ENCODE measurements at regions not wholly inside any gene's neighbourhood (a gene's known extent, or its start where the extent isn't known, plus 50 kb on each side); places are given as distances from the start of the nearest gene placed in this dataset.

DNA sequence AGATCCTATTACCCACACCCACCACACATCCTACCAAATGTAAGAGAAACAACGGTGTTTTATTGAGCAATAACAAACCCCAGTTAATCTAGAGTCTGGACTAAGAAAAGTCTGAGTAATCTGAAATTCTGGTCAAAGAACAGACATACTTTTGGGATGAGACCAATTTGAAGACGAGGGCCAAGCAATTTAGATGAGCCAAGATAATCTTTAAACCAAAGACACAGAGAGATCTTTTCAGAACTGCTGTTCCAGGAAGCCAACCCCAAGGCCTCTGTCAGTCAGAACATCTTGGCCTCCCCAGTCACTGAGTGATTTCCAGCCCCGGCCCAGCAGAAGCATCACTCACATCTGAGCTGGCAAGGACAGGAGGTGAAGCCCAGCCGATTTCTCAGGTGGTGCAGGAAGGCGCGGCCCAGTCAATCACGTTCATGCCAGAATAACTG, 118.5 kb upstream of the SYNDIG1 start (continued):
- TF ChIP-seq, protein P1, sequence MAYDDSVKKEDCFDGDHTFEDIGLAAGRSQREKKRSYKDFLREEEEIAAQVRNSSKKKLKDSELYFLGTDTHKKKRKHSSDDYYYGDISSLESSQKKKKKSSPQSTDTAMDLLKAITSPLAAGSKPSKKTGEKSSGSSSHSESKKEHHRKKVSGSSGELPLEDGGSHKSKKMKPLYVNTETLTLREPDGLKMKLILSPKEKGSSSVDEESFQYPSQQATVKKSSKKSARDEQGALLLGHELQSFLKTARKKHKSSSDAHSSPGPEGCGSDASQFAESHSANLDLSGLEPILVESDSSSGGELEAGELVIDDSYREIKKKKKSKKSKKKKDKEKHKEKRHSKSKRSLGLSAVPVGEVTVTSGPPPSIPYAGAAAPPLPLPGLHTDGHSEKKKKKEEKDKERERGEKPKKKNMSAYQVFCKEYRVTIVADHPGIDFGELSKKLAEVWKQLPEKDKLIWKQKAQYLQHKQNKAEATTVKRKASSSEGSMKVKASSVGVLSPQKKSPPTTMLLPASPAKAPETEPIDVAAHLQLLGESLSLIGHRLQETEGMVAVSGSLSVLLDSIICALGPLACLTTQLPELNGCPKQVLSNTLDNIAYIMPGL (CRISPR knock-in tag; IDR thresholded peaks at IDR 0.05; ENCODE audit: borderline replicate concordance), result no peak
- no peak for TF ChIP-seq POLR2A (IDR thresholded peaks at IDR 0.05; ENCODE audit: low read length)

DNA sequence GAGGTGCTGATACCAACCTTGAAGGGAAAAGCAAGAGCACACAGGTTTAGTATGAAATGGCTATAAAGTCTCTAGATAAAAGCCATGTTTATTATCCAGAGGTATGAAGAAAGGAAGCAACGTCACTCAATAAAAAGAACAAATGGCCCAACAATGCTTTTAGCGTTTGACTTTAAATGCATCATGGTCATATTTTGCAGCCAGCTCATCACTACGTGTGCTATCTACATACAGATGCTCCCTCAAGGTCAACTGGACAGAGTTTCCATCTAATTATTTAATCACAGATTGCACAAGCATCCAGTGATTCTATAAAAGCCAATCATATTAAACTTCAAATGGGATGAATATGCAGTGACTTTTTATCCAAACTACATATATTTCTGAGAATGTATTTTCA, 127.6 kb upstream of the SYNDIG1 start:
- 2% methylated on average over 3 of the region's 3 CpGs for WGBS (ENCODE audit: missing lambda C conversion rate)
- TF ChIP-seq EP300 (IDR thresholded peaks at IDR 0.05) (no peak), GATA3 (IDR thresholded peaks at IDR 0.05; ENCODE audit: borderline replicate concordance) (no peak), ESRRA (IDR thresholded peaks at IDR 0.05; ENCODE audit: borderline replicate concordance, low read length) (no peak)
- Histone ChIP-seq H3K27ac (no peak overlapping the region), H3K9me3 (no peaks in the 10 kb centered on the region), H3K4me1 (no peaks in the 10 kb centered on the region), H3K4me2 (no peak overlapping the region), H3K4me3 (no peak overlapping the region)
- ChIA-PET CTCF (interaction anchor here (0.9 kb wide), 1 partner anchor 48 kb away, joined by 3 read pairs; no protein-coding TSS in a partner anchor), POLR2A (no interaction called here)
- ATAC-seq (no peak), DNase-seq (ENCODE audit: low read depth in 1 of 2, low spot score in 1 of 2) (no peak), FAIRE-seq (no peak)

DNA sequence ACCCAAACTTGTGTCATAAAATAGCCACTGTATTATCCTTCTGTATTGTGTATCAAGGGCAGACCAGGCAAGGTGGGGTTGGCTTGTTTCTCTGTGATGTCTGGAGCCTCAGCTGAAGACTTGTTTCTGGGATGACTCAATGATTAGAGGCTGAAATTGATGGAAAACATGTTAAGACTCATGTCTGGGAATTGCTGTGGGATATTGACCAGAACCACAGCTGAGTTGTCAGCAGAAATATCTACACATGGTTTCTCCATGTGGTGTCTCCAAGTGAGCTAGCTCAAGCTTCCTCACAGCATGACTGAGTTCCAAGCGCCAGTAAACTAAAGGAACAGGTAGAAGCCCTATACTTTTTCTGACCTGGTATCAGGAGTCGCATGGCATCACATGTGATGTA, 128.5 kb upstream of the SYNDIG1 start:
- FAIRE-seq, result no peak
- TF ChIP-seq RAD21 (conservative IDR thresholded peaks at IDR 0.05 in 1 of 2, IDR thresholded peaks at IDR 0.05 in 1 of 2), result no peak
- TF ChIP-seq KDM1A (IDR thresholded peaks at IDR 0.05; ENCODE audit: low read depth), result no peak
- TF ChIP-seq, protein P2, sequence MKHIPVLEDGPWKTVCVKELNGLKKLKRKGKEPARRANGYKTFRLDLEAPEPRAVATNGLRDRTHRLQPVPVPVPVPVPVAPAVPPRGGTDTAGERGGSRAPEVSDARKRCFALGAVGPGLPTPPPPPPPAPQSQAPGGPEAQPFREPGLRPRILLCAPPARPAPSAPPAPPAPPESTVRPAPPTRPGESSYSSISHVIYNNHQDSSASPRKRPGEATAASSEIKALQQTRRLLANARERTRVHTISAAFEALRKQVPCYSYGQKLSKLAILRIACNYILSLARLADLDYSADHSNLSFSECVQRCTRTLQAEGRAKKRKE (CRISPR knock-in tag; IDR thresholded peaks at IDR 0.05; ENCODE audit: low read depth), result no peak
- 44% methylated on average over 2 of the region's 2 CpGs for WGBS (ENCODE audit: missing lambda C conversion rate)
- H3K27ac ChIP-seq, result no peak overlapping the region
- H3K4me3 ChIP-seq, result no peak overlapping the region
- ChIA-PET CTCF (interaction anchor here (0.8 to 1.2 kb wide), 3 partner anchors 9 to 48 kb away, joined by 3 read pairs; no protein-coding TSS in a partner anchor), POLR2A (no interaction called here)
- H3K4me1 ChIP-seq, result no peaks in the 10 kb centered on the region
- ATAC-seq, result no peak
- no peak overlapping the region for H3K4me2 ChIP-seq
- no peaks in the 10 kb centered on the region for H3K9me3 ChIP-seq
- DNase-seq (ENCODE audit: low read depth in 1 of 2, low spot score in 1 of 2), result no peak

- FAIRE-seq, result no peak
- Histone ChIP-seq H3K9me3 (no peaks in the 10 kb centered on the region), H3K4me1 (no peaks in the 10 kb centered on the region), H3K27ac (no peak overlapping the region), H3K4me3 (no peak overlapping the region), H3K4me2 (no peak overlapping the region)
- ChIA-PET POLR2A (no interaction called here), CTCF (interaction anchor here (1.1 to 1.5 kb wide), 3 partner anchors 125 to 579 kb away, joined by 3 to 4 read pairs (median 3); no protein-coding TSS in a partner anchor)
- no peak for ATAC-seq
- no peak for DNase-seq (ENCODE audit: low read depth in 1 of 2, low spot score in 1 of 2)
- TF ChIP-seq CHD2 (IDR thresholded peaks at IDR 0.05; ENCODE audit: low read length, partially characterized antibody) (no peak), RARB (CRISPR knock-in tag; IDR thresholded peaks at IDR 0.05) (no peak), MAFK (IDR thresholded peaks at IDR 0.05; ENCODE audit: partially characterized antibody) (no peak), RNF2 (IDR thresholded peaks at IDR 0.05; ENCODE audit: borderline replicate concordance, low read depth) (no peak), HOXB5 (CRISPR knock-in tag; IDR thresholded peaks at IDR 0.05) (no peak), FOSL2 (IDR thresholded peaks at IDR 0.05) (no peak), FOSL2 (CRISPR knock-in tag; IDR thresholded peaks at IDR 0.05) (no peak), E2F6 (IDR thresholded peaks at IDR 0.05; ENCODE audit: borderline replicate concordance, low read depth) (no peak), CBX8 (IDR thresholded peaks at IDR 0.05) (no peak), HDAC2 (IDR thresholded peaks at IDR 0.05) (no peak), FOXS1 (CRISPR knock-in tag; IDR thresholded peaks at IDR 0.05) (no peak), ZC3H11A (IDR thresholded peaks at IDR 0.05) (no peak), KDM5A (IDR thresholded peaks at IDR 0.05) (no peak), MAX (IDR thresholded peaks at IDR 0.05) (no peak), NFE2L2 (conservative IDR thresholded peaks at IDR 0.05; ENCODE audit: low read length) (no peak), RAD21 (conservative IDR thresholded peaks at IDR 0.05 in 1 of 2, IDR thresholded peaks at IDR 0.05 in 1 of 2) (no peak), RCOR1 (IDR thresholded peaks at IDR 0.05; ENCODE audit: low read depth, low read length) (no peak)
- TF ChIP-seq, protein P3, sequence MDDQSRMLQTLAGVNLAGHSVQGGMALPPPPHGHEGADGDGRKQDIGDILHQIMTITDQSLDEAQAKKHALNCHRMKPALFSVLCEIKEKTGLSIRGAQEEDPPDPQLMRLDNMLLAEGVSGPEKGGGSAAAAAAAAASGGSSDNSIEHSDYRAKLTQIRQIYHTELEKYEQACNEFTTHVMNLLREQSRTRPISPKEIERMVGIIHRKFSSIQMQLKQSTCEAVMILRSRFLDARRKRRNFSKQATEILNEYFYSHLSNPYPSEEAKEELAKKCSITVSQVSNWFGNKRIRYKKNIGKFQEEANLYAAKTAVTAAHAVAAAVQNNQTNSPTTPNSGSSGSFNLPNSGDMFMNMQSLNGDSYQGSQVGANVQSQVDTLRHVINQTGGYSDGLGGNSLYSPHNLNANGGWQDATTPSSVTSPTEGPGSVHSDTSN (IDR thresholded peaks at IDR 0.05), result no peak
- TF ChIP-seq, protein P1 (CRISPR knock-in tag; IDR thresholded peaks at IDR 0.05; ENCODE audit: borderline replicate concordance), result no peak
- 36% methylated on average over 5 of the region's 5 CpGs for WGBS (ENCODE audit: missing lambda C conversion rate)
Measured at GRCh38 chr20:24339210-24339641, 130.2 kb upstream of the SYNDIG1 start.

All from A549 (cell line).